ENCODE measurements at regions not wholly inside any gene's neighbourhood (a gene's known extent, or its start where the extent isn't known, plus 50 kb on each side); places are given as distances from the start of the nearest gene placed in this dataset.
A peak's percentile ranks its signal among the peaks of the same experiment; 100 is the strongest.

- no peak for DNase-seq
These were observed 105.4 kb upstream of the LYZL1 start for GRCh38 chr10:29183301-29183945.

- DNase-seq: no peak
These were observed 104.5 kb upstream of the LYZL1 start for GRCh38 chr10:29184205-29185000.

GRCh38 chr10:29185050-29185449 is 103.8 kb upstream of the LYZL1 start:
- no peak for DNase-seq

- no peak for DNase-seq
These were observed 102.6 kb upstream of the LYZL1 start for GRCh38 chr10:29186221-29186620.

- no peak for DNase-seq
These were observed 99.6 kb upstream of the LYZL1 start for GRCh38 chr10:29189256-29189655.

GRCh38 chr10:29191674-29192073 is 97.2 kb upstream of the LYZL1 start:
- no peak for DNase-seq

- DNase-seq: no peak
These were observed 89.5 kb upstream of the LYZL1 start for GRCh38 chr10:29199339-29199738.

GRCh38 chr10:29199941-29200679 is 88.8 kb upstream of the LYZL1 start:
- peak; percentile 29 for DNase-seq

- DNase-seq: no peak
These were observed 86.4 kb upstream of the LYZL1 start for GRCh38 chr10:29202386-29202940.

- DNase-seq: no peak
These were observed 85.4 kb upstream of the LYZL1 start for GRCh38 chr10:29203432-29203831.

- DNase-seq: no peak
These were observed 84.6 kb upstream of the LYZL1 start for GRCh38 chr10:29204070-29204800.

- DNase-seq: no peak
These were observed 83.1 kb upstream of the LYZL1 start for GRCh38 chr10:29205787-29206186.

- DNase-seq: no peak
These were observed 80.0 kb upstream of the LYZL1 start for GRCh38 chr10:29208845-29209244.

- no peak for DNase-seq
These were observed 79.0 kb upstream of the LYZL1 start for GRCh38 chr10:29209830-29210229.

GRCh38 chr10:29210266-29210868 is 78.5 kb upstream of the LYZL1 start:
- no peak for DNase-seq

GRCh38 chr10:29212597-29212996 is 76.3 kb upstream of the LYZL1 start:
- DNase-seq: no peak

GRCh38 chr10:29214551-29214950 is 74.3 kb upstream of the LYZL1 start:
- no peak for DNase-seq

- no peak for DNase-seq
These were observed 71.6 kb upstream of the LYZL1 start for GRCh38 chr10:29217292-29217738.

GRCh38 chr10:29223326-29223725 is 65.5 kb upstream of the LYZL1 start:
- DNase-seq: no peak

GRCh38 chr10:29224631-29225030 is 64.2 kb upstream of the LYZL1 start:
- DNase-seq: no peak

GRCh38 chr10:29227201-29227600 is 61.7 kb upstream of the LYZL1 start:
- no peak for DNase-seq

- DNase-seq: no peak
These were observed 60.3 kb upstream of the LYZL1 start for GRCh38 chr10:29228562-29228961.
